ENCODE measurements at regions not wholly inside any gene's neighbourhood (a gene's known extent, or its start where the extent isn't known, plus 50 kb on each side); places are given as distances from the start of the nearest gene placed in this dataset.
A peak's percentile ranks its signal among the peaks of the same experiment; 100 is the strongest.
"Not testable (repeated sequence)": the region's sequence is repeated elsewhere in the genome, so short reads cannot be mapped to it uniquely, and the experiment has no call there.

GRCh38 chr5:126677121-126677520 is 76.4 kb downstream of the PHAX start:
- Histone ChIP-seq H3K4me3 (ENCODE audit: insufficient read depth, low read depth, low read length) (no peak overlapping the region), H3K36me3 (ENCODE audit: insufficient read depth, low read length) (no peaks in the 10 kb centered on the region), H4K20me1 (ENCODE audit: insufficient read depth, low read length) (no peaks in the 10 kb centered on the region), H3K4me2 (ENCODE audit: low read length) (no peak overlapping the region), H3K9ac (ENCODE audit: low read length) (no peak overlapping the region), H3K27me3 (ENCODE audit: insufficient read depth, low read length) (no peaks in the 10 kb centered on the region), H3K27ac (ENCODE audit: low read depth, low read length) (no peak overlapping the region), H3K4me1 (ENCODE audit: insufficient read depth, low read length) (no peaks in the 10 kb centered on the region), H2AFZ (ENCODE audit: low read depth, low read length) (no peak overlapping the region), H3K79me2 (ENCODE audit: insufficient read depth, low read length) (no peaks in the 10 kb centered on the region), H3K9me3 (ENCODE audit: insufficient read depth, low read depth, low read length) (no peaks in the 10 kb centered on the region)
- no peak for FAIRE-seq
- Mint-ChIP-seq H3K4me3 (ENCODE audit: unreplicated experiment) (no peak overlapping the region), H3K9me3 (ENCODE audit: unreplicated experiment) (no peaks in the 10 kb centered on the region), H3K27ac (ENCODE audit: unreplicated experiment) (no peak overlapping the region), H3K36me3 (ENCODE audit: low read depth, unreplicated experiment) (no peaks in the 10 kb centered on the region), H3K4me1 (ENCODE audit: low read depth, unreplicated experiment) (no peaks in the 10 kb centered on the region), H3K27me3 (ENCODE audit: low read depth, unreplicated experiment) (peaks cover 15% of the 10 kb centered on the region)
- TF ChIP-seq EZH2 (IDR thresholded peaks at IDR 0.05; ENCODE audit: insufficient read depth, low read length) (no peak), CTCF (IDR thresholded peaks at IDR 0.05; ENCODE audit: insufficient read depth, low read depth, low read length) (no peak)
- DNase-seq (ENCODE audit: low read depth): no peak

- no peaks in the 10 kb centered on the region for H3K79me2 ChIP-seq (ENCODE audit: insufficient read depth, low read length)
- H4K20me1 ChIP-seq (ENCODE audit: insufficient read depth, low read length): no peaks in the 10 kb centered on the region
- no peak overlapping the region for H2AFZ ChIP-seq (ENCODE audit: low read depth, low read length)
- no peak overlapping the region for H3K27ac ChIP-seq (ENCODE audit: low read depth, low read length)
- H3K4me3 ChIP-seq (ENCODE audit: insufficient read depth, low read depth, low read length): no peak overlapping the region
- H3K9ac ChIP-seq (ENCODE audit: low read length): no peak overlapping the region
- no peaks in the 10 kb centered on the region for H3K9me3 Mint-ChIP-seq (ENCODE audit: unreplicated experiment)
- H3K27me3 Mint-ChIP-seq (ENCODE audit: low read depth, unreplicated experiment): peaks cover 4% of the 10 kb centered on the region
- H3K27me3 ChIP-seq (ENCODE audit: insufficient read depth, low read length): no peaks in the 10 kb centered on the region
- DNase-seq (ENCODE audit: low read depth) (peak; percentile 32), FAIRE-seq (no peak)
- H3K27ac Mint-ChIP-seq (ENCODE audit: unreplicated experiment): no peak overlapping the region
- no peaks in the 10 kb centered on the region for H3K36me3 Mint-ChIP-seq (ENCODE audit: low read depth, unreplicated experiment)
- no peaks in the 10 kb centered on the region for H3K9me3 ChIP-seq (ENCODE audit: insufficient read depth, low read depth, low read length)
- no peaks in the 10 kb centered on the region for H3K4me1 ChIP-seq (ENCODE audit: insufficient read depth, low read length)
- H3K4me1 Mint-ChIP-seq (ENCODE audit: low read depth, unreplicated experiment): no peaks in the 10 kb centered on the region
- TF ChIP-seq EZH2 (IDR thresholded peaks at IDR 0.05; ENCODE audit: insufficient read depth, low read length) (no peak), CTCF (IDR thresholded peaks at IDR 0.05; ENCODE audit: insufficient read depth, low read depth, low read length) (no peak)
- no peak overlapping the region for H3K4me2 ChIP-seq (ENCODE audit: low read length)
- H3K36me3 ChIP-seq (ENCODE audit: insufficient read depth, low read length): no peaks in the 10 kb centered on the region
- H3K4me3 Mint-ChIP-seq (ENCODE audit: unreplicated experiment): no peak overlapping the region
These were observed 79.6 kb downstream of the PHAX start for GRCh38 chr5:126680191-126680817.

GRCh38 chr5:126681314-126681713 is 80.6 kb downstream of the PHAX start:
- not testable (repeated sequence) for H3K27me3 Mint-ChIP-seq (ENCODE audit: low read depth, unreplicated experiment); H3K4me1 Mint-ChIP-seq (ENCODE audit: low read depth, unreplicated experiment); H3K9me3 Mint-ChIP-seq (ENCODE audit: unreplicated experiment); H3K27me3 ChIP-seq (ENCODE audit: insufficient read depth, low read length); H3K79me2 ChIP-seq (ENCODE audit: insufficient read depth, low read length); H3K4me1 ChIP-seq (ENCODE audit: insufficient read depth, low read length); H2AFZ ChIP-seq (ENCODE audit: low read depth, low read length); H3K9ac ChIP-seq (ENCODE audit: low read length); H3K36me3 Mint-ChIP-seq (ENCODE audit: low read depth, unreplicated experiment); H3K27ac Mint-ChIP-seq (ENCODE audit: unreplicated experiment); DNase-seq (ENCODE audit: low read depth); H3K27ac ChIP-seq (ENCODE audit: low read depth, low read length); FAIRE-seq; H3K36me3 ChIP-seq (ENCODE audit: insufficient read depth, low read length); H3K4me3 ChIP-seq (ENCODE audit: insufficient read depth, low read depth, low read length); H3K4me3 Mint-ChIP-seq (ENCODE audit: unreplicated experiment); H4K20me1 ChIP-seq (ENCODE audit: insufficient read depth, low read length); H3K9me3 ChIP-seq (ENCODE audit: insufficient read depth, low read depth, low read length); H3K4me2 ChIP-seq (ENCODE audit: low read length)

Data from astrocyte (in vitro differentiated cells and primary cell).